ELR (cell line): ENCODE measurements at regions not wholly inside any gene's neighbourhood (a gene's known extent, or its start where the extent isn't known, plus 50 kb on each side); places are given as distances from the start of the nearest gene placed in this dataset.
A peak's percentile ranks its signal among the peaks of the same experiment; 100 is the strongest.
"Not testable (repeated sequence)": the region's sequence is repeated elsewhere in the genome, so short reads cannot be mapped to it uniquely, and the experiment has no call there.

ENCODE experiments used
- DNase-seq: peaks from one replicate; pipeline ENCODE4 v3.0.0-alpha.2; 2015; ENCODE audit warnings: low read depth

- no peak for DNase-seq
Observed at GRCh38 chr5:131107128-131107527, 57.9 kb downstream of the HINT1 start.

- DNase-seq = no peak
Observed at GRCh38 chr5:131104169-131104808, 60.8 kb downstream of the HINT1 start.

- DNase-seq = no peak
Observed at GRCh38 chr5:131096774-131097710, 68.0 kb downstream of the HINT1 start.

- DNase-seq = not testable (repeated sequence)
Observed at GRCh38 chr5:131095561-131095960, 69.5 kb downstream of the HINT1 start.

GRCh38 chr5:131084436-131084835, 80.6 kb downstream of the HINT1 start:
- DNase-seq = no peak

- no peak for DNase-seq
Observed at GRCh38 chr5:131081913-131082488, 83.1 kb downstream of the HINT1 start.

GRCh38 chr5:131081374-131081773, 83.7 kb downstream of the HINT1 start:
- no peak for DNase-seq

GRCh38 chr5:131079232-131079631, 85.8 kb downstream of the HINT1 start:
- no peak for DNase-seq

GRCh38 chr5:131068893-131069643, 96.0 kb downstream of the HINT1 start:
- peak; percentile 14 for DNase-seq

GRCh38 chr5:131068076-131068475, 97.0 kb downstream of the HINT1 start:
- no peak for DNase-seq

- DNase-seq = no peak
Observed at GRCh38 chr5:131067636-131068035, 97.4 kb downstream of the HINT1 start.

GRCh38 chr5:131064669-131065371, 100.2 kb downstream of the HINT1 start:
- no peak for DNase-seq

GRCh38 chr5:131042021-131042789, 122.9 kb downstream of the HINT1 start:
- DNase-seq = no peak

GRCh38 chr5:131023498-131023865, 141.6 kb downstream of the HINT1 start:
- no peak for DNase-seq

- DNase-seq = no peak
Observed at GRCh38 chr5:131022811-131023497, 142.1 kb downstream of the HINT1 start.

GRCh38 chr5:131021646-131022045, 143.4 kb downstream of the HINT1 start:
- no peak for DNase-seq

GRCh38 chr5:131019601-131020315, 145.3 kb downstream of the HINT1 start:
- no peak for DNase-seq

GRCh38 chr5:131019111-131019510, 145.9 kb downstream of the HINT1 start:
- DNase-seq = no peak

- no peak for DNase-seq
Observed at GRCh38 chr5:131008329-131008728, 156.7 kb downstream of the HINT1 start.
